Fibroblast of lung (primary cell): ENCODE measurements at regions not wholly inside any gene's neighbourhood (a gene's known extent, or its start where the extent isn't known, plus 50 kb on each side); places are given as distances from the start of the nearest gene placed in this dataset.

Experiments
- CTCF ChIP-seq, 2 donors: IDR thresholded peaks in 1 of 2; conservative IDR thresholded peaks in 1 of 2; 1 replicate in 1 of 2; 2 replicates in 1 of 2; pipeline ENCODE4 v1.5.1; 2011 to 2012; ENCODE audit warnings: low read length in 2 of 2, control low read depth in 1 of 2, inconsistent platforms in 1 of 2, low read depth in 1 of 2, mild to moderate bottlenecking in 1 of 2
- EZH2 ChIP-seq: IDR thresholded peaks from 2 replicates; pipeline ENCODE4 v1.5.1; 2012; ENCODE audit warnings: low read length, control low read depth, mild to moderate bottlenecking; ENCODE audit errors: missing control alignments

- TF ChIP-seq CTCF (conservative IDR thresholded peaks at IDR 0.05 in 1 of 2, IDR thresholded peaks at IDR 0.05 in 1 of 2; ENCODE audit: low read depth in 1 of 2, low read length in 2 of 2) (no peak), EZH2 (no peak)
These were observed 95.0 kb downstream of the MACIR start for GRCh38 chr5:103353581-103353980.
